HG02870 (cell line): ENCODE measurements at regions not wholly inside any gene's neighbourhood (a gene's known extent, or its start where the extent isn't known, plus 50 kb on each side); places are given as distances from the start of the nearest gene placed in this dataset.

Experiments
- ATAC-seq: cut with Tn5 transposase; IDR thresholded peaks from one replicate; pipeline ENCODE4 v1.9.1; 2021; ENCODE audit warnings: mild to moderate bottlenecking, moderate library complexity; ENCODE audit not compliant: unreplicated experiment

DNA sequence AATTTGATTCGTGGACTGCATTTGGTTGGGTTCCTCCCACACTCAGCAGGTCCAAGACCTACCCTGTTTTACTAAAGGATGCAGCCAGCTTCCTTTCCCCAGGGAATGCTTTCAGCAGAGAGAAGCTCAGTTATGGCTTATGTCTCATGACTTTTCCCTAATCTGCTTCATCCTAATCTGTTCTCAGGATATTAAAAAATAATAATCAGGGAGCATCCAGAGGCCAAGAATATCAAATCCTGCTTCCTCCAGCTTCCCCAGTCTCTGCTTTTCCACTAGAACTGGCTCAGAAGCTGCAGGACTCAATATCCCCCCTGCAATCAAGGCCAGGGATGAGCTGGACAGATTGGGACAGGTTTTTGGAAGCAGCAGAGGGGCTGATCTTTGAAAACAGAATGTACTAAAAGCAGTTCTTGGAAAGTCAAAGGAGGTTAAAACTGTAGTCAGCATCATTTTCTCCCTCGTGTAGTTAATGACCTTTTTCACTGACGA lies 326.9 kb upstream of the TNP1 start:
- ATAC-seq: no peak

DNA sequence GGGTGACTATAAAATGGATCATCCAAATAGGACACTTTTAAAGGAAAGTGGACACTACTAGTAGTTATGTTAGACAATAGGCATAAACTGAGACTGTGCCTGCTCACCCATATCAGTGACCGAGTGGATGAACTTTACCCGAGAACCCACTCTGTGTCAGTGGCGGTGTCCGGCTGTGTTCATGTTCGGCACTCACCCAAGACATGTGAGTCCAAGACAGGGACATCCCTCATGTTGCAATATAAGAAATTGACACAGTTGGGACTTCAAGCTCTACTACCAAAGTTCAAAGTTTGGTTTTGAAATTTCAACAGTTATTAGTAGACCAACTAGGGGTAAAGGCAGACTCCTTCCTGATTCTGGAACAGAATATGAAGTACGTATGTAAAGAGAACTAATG lies 326.3 kb upstream of the TNP1 start:
- no peak for ATAC-seq

GRCh38 chr2:217185265-217185995 lies 325.6 kb upstream of the TNP1 start:
- ATAC-seq: no peak

DNA sequence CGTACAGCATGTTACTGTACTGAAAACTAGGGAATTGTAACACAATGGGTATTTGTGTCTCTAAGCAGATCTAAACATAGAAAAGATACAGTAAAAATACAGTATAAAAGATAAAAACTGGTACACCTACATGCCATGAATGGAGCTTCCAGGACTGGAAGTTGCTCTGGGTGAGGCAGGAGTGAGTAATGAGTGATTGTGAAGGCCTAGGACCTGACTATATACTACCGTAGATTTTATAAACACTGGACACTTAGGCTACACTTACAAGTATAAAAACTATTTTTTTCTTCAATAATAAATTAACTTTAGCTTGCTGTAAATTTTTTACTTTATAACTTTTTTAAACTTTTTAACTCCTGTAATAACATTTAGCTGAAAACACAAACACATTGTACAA lies 324.4 kb upstream of the TNP1 start:
- ATAC-seq: no peak

DNA sequence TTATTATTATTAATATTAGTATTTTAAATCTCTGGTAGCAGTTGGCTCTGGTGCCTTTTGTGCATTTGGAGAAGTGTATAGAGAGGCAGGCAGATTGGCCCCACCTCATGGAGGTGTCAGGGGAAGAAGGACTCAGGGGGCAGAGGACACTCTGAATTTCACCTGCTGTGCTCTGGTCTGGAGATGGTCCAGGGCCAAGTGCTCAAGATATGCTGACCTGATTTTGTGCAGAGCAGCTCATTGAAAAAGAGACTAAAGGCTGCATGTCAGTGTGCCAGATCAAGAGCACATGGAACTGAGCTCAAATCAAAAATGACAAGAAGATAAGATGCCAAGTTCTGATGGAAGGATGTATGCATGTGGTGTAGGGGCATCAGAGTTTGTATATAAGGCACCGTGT lies 323.6 kb upstream of the TNP1 start:
- no peak for ATAC-seq

DNA sequence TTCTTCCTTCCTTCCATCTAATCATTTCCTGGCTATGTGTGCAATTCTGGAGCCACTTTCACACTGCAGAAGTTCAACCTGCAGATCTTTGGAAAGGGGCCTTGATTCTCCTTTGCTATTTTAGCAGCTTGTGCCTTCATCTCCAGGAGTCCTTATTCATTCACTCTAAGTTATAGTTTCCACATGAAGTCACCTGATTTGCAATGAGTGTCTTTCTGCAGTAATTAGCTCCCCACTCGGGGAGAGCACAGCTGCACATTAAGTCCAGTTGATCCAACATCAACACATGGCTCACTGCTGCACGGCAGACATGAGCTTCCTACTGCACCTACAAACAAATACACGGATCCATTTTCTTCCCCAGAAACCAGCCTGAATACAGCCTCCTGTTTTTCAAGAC lies 323.1 kb upstream of the TNP1 start:
- no peak for ATAC-seq

- no peak for ATAC-seq
Observed at GRCh38 chr2:217181512-217181911, 321.6 kb upstream of the TNP1 start.

DNA sequence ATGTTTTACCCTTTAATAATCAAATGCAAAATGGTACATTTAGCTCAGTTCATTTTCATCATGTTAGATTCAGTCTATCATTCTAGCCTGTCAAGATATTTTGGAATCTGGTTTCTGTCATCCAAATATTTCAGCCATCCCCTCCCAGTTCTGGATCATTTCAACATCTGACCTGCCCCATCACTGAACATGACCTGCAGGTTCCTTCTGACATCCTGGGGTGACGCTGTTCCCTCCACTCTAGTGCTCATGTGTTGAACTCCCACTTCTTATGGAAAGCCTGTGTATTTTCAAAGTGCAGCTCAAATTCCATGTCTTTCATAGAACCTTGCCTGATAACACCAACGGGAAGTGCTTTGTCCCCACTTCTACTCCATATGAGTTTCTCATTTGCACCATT lies 320.0 kb upstream of the TNP1 start:
- no peak for ATAC-seq

- ATAC-seq: no peak
Observed at GRCh38 chr2:217178341-217178740, 318.5 kb upstream of the TNP1 start.

GRCh38 chr2:217177720-217178119 lies 317.9 kb upstream of the TNP1 start:
- no peak for ATAC-seq

GRCh38 chr2:217171874-217172273 lies 312.0 kb upstream of the TNP1 start:
- no peak for ATAC-seq

GRCh38 chr2:217168496-217168895 lies 308.6 kb upstream of the TNP1 start:
- no peak for ATAC-seq

GRCh38 chr2:217167531-217167930 lies 307.7 kb upstream of the TNP1 start:
- no peak for ATAC-seq

GRCh38 chr2:217166241-217166850 lies 306.5 kb upstream of the TNP1 start:
- no peak for ATAC-seq

- no peak for ATAC-seq
Observed at GRCh38 chr2:217165547-217165946, 305.7 kb upstream of the TNP1 start.

DNA sequence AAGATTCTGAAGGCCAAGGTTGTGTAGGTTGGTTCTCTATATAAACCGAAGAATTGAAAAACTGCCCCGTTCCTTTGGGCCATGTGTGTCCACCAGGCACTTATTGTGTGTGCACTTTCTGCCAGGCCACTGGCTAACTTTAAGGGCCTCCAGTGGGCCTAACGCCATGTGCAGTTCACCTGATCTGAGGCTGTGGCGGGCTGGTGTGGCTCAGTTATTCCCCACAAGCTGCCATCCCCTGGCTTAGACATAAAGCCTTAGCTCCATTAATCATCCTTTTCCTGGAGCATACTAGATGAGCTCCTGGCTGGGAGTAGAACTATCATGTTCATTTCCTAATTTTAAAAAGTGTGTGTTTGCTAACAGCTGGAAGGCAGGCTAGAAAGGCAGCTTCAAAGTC lies 304.1 kb upstream of the TNP1 start:
- no peak for ATAC-seq

GRCh38 chr2:217162533-217162932 lies 302.7 kb upstream of the TNP1 start:
- no peak for ATAC-seq

DNA sequence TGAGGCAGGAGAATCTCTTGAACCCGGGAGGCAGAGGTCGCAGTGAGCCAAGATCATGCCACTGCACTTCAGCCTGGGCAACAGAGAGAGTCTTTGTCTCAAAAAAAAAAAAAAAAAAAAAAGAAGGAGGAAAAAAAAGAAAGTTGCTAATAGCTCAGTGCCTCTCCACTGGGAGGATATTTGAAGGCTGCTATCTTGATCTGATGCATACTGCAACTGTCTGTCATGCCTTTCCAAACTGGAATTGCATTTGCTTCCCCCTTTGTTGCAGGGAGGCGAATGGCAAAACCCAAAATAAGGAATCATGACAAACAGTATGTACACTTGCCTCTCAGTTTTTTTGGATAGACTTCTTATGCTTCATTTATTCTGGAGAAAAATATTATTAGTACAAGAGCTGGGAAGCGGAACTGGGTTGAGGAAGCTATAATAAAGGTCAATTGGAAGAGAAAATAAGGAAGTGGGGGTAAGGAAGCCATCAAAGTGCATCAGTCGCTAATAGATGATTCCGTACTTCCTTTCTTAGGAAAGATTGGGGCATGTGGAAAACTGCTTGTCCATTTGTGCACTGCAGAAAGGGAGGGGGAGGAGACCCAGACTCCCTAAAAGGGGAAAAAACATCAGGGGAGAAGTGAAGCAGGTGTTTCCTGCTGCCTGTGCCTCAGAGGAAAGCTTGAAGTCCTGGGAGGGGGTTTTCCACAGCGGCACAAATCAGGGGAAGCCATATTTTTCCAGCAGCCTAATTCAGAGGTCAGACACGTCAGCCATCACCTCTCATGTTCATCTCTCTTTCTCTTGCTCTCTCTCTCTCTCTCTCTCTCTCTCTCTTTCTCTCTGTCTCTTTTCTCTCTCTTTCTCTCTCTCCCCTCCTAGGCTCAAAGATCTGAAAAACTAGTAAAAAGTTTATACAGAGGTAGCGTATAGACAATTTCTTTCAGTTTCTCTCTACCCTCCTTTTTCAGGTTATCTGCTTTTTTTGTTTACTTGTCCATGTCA lies 301.4 kb upstream of the TNP1 start:
- no peak for ATAC-seq

- ATAC-seq: no peak
Observed at GRCh38 chr2:217160103-217160743, 300.4 kb upstream of the TNP1 start.

DNA sequence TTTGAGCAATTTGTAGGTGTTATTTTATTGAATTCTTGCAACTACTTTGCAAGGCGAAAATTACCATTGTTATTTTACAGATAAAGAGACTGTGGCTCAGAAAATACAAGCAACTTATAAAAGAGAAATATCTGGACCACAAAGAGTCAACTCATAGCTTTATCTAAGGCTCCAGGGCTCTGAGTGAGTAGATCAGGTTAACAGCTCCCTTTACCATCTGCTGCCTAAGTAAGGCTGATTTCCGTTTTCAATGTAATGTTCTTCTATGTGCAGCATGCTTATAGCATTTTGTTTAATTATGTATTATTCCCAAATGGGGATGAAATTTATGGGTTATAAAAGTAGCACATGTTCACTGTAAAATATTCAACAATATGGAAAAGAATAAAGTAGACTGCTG lies 299.1 kb upstream of the TNP1 start:
- no peak for ATAC-seq

DNA sequence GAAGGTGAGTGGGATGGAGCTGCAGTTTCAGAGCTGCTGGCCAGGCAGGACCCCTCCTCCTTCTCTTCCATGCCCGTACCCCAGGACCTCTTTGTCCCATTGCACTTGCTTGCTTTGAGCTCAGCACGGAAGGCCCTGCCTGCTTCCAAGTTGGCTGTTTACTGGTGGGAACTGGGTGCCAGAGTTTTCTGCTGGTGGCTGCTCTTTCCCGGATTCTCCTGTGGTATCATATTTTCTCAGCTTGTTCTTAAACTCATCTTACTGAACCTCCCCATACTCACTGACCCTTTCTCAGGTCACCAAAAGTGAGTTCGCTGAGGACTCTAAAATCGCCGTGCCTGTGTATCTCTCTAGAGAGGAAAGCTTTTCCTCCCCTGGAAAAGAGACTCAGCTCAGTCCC lies 297.7 kb upstream of the TNP1 start:
- no peak for ATAC-seq
